ENCODE measurements at regions not wholly inside any gene's neighbourhood (a gene's known extent, or its start where the extent isn't known, plus 50 kb on each side); places are given as distances from the start of the nearest gene placed in this dataset.

- H3K4me3 ChIP-seq (ENCODE audit: low read depth in 1 of 3, low read length in 3 of 3), result no peak overlapping the region
- no peak for DNase-seq (ENCODE audit: low spot score)
- no peaks in the 10 kb centered on the region for H3K27me3 ChIP-seq (ENCODE audit: control insufficient read depth in 4 of 4, insufficient read depth in 4 of 4, low read length in 3 of 4)
- no peak overlapping the region for H3K27ac ChIP-seq (ENCODE audit: low read depth in 1 of 2, low read length in 2 of 2)
- H3K36me3 ChIP-seq (ENCODE audit: control insufficient read depth in 4 of 4, insufficient read depth in 3 of 4, low read depth in 1 of 4, low read length in 3 of 4), result no peaks in the 10 kb centered on the region
- no peak overlapping the region for H3K9ac ChIP-seq (ENCODE audit: low read depth in 1 of 2, low read length in 2 of 2)
- WGBS, result 88% methylated on average over 3 of the region's 3 CpGs
- H3K4me1 ChIP-seq (ENCODE audit: control insufficient read depth in 4 of 4, insufficient read depth in 4 of 4, low read length in 3 of 4), result peaks cover 0 to 3% (median 0%) of the 10 kb centered on the region in 4 donors
- TF ChIP-seq REST (IDR thresholded peaks at IDR 0.05), result no peak
- TF ChIP-seq HNF4G (IDR thresholded peaks at IDR 0.05), result no peak
- no peak for TF ChIP-seq RAD21 (IDR thresholded peaks at IDR 0.05)
- TF ChIP-seq TAF1 (conservative IDR thresholded peaks at IDR 0.05), result no peak
- TF ChIP-seq MAX (IDR thresholded peaks at IDR 0.05), result no peak
- TF ChIP-seq CTCF (IDR thresholded peaks at IDR 0.05; ENCODE audit: low read depth, low read length, missing input control), result no peak
- TF ChIP-seq HNF4A (conservative IDR thresholded peaks at IDR 0.05), result no peak
- TF ChIP-seq FOXA1 (IDR thresholded peaks at IDR 0.05), result no peak
- H3K9me3 ChIP-seq (ENCODE audit: control insufficient read depth in 4 of 4, low read length in 3 of 4), result no peaks in the 10 kb centered on the region
Measured at GRCh38 chr9:115913696-115914095, 239.9 kb upstream of the PAPPA start.

- no peaks in the 10 kb centered on the region for H3K9me3 ChIP-seq (ENCODE audit: control insufficient read depth in 4 of 4, low read length in 3 of 4)
- H3K4me3 ChIP-seq (ENCODE audit: low read depth in 1 of 3, low read length in 3 of 3), result no peak overlapping the region
- no peak overlapping the region for H3K27ac ChIP-seq (ENCODE audit: low read depth in 1 of 2, low read length in 2 of 2)
- no peak overlapping the region for H3K9ac ChIP-seq (ENCODE audit: low read depth in 1 of 2, low read length in 2 of 2)
- DNase-seq (ENCODE audit: low spot score), result no peak
- H3K4me1 ChIP-seq (ENCODE audit: control insufficient read depth in 4 of 4, insufficient read depth in 4 of 4, low read length in 3 of 4), result peaks cover 0 to 3% (median 0%) of the 10 kb centered on the region in 4 donors
- WGBS, result 75% methylated on average over 5 of the region's 5 CpGs
- no peaks in the 10 kb centered on the region for H3K36me3 ChIP-seq (ENCODE audit: control insufficient read depth in 4 of 4, insufficient read depth in 3 of 4, low read depth in 1 of 4, low read length in 3 of 4)
- no peaks in the 10 kb centered on the region for H3K27me3 ChIP-seq (ENCODE audit: control insufficient read depth in 4 of 4, insufficient read depth in 4 of 4, low read length in 3 of 4)
- TF ChIP-seq CTCF (IDR thresholded peaks at IDR 0.05; ENCODE audit: low read depth, low read length, missing input control), result no peak
- no peak for TF ChIP-seq RXRA (IDR thresholded peaks at IDR 0.05)
- TF ChIP-seq GABPA (IDR thresholded peaks at IDR 0.05 in 1 of 2, conservative IDR thresholded peaks at IDR 0.05 in 1 of 2), result no peak
- TF ChIP-seq, protein P1, sequence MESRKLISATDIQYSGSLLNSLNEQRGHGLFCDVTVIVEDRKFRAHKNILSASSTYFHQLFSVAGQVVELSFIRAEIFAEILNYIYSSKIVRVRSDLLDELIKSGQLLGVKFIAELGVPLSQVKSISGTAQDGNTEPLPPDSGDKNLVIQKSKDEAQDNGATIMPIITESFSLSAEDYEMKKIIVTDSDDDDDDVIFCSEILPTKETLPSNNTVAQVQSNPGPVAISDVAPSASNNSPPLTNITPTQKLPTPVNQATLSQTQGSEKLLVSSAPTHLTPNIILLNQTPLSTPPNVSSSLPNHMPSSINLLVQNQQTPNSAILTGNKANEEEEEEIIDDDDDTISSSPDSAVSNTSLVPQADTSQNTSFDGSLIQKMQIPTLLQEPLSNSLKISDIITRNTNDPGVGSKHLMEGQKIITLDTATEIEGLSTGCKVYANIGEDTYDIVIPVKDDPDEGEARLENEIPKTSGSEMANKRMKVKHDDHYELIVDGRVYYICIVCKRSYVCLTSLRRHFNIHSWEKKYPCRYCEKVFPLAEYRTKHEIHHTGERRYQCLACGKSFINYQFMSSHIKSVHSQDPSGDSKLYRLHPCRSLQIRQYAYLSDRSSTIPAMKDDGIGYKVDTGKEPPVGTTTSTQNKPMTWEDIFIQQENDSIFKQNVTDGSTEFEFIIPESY (IDR thresholded peaks at IDR 0.05), result no peak
- TF ChIP-seq FOXA2 (IDR thresholded peaks at IDR 0.05), result no peak
- TF ChIP-seq REST (IDR thresholded peaks at IDR 0.05), result no peak
- no peak for TF ChIP-seq YY1 (IDR thresholded peaks at IDR 0.05)
- TF ChIP-seq HNF4A (conservative IDR thresholded peaks at IDR 0.05), result no peak
- no peak for TF ChIP-seq HNF4G (IDR thresholded peaks at IDR 0.05)
- TF ChIP-seq FOXA1 (IDR thresholded peaks at IDR 0.05), result no peak
- no peak for TF ChIP-seq ATF3 (IDR thresholded peaks at IDR 0.05)
- TF ChIP-seq EGR1 (IDR thresholded peaks at IDR 0.05; ENCODE audit: low read depth in 2 of 2), result no peak
Measured at GRCh38 chr9:115914291-115914690, 239.3 kb upstream of the PAPPA start.

Measured in liver (tissue), 8 donors.